DND-41 (cell line): ENCODE measurements at regions not wholly inside any gene's neighbourhood (a gene's known extent, or its start where the extent isn't known, plus 50 kb on each side); places are given as distances from the start of the nearest gene placed in this dataset.

Experiments
- ATAC-seq: fragments of 200-7000 bp; cut with Tn5 transposase; 3 replicates; pipeline ENCODE4 v1.9.1; 2021; ENCODE audit warnings: low read depth; ENCODE audit not compliant: insufficient read depth
- DNase-seq: peaks from one replicate; pipeline ENCODE4 v3.0.0-alpha.2; 2020
- H2AFZ ChIP-seq: 2 replicates; pipeline ENCODE4 v1.6.0; 2012; ENCODE audit warnings: low read depth, low read length
- H3K27ac ChIP-seq: 2 replicates; pipeline ENCODE4 v1.5.1; 2012; ENCODE audit warnings: low read length, inconsistent platforms
- H3K27me3 ChIP-seq: fragments of 200-600 bp; sonication (generic); 2 replicates; pipeline ENCODE4 v1.6.0; 2012; ENCODE audit warnings: low read length, mild to moderate bottlenecking, inconsistent platforms; ENCODE audit not compliant: insufficient read depth, poor library complexity
- H3K36me3 ChIP-seq: 2 replicates; pipeline ENCODE4 v1.5.1; 2012; ENCODE audit warnings: low read length, inconsistent platforms; ENCODE audit not compliant: insufficient read depth
- H3K4me1 ChIP-seq: 2 replicates; pipeline ENCODE4 v1.5.1; 2012; ENCODE audit warnings: mild to moderate bottlenecking, low read length; ENCODE audit not compliant: insufficient read depth
- H3K4me2 ChIP-seq: 2 replicates; pipeline ENCODE4 v1.6.0; 2012; ENCODE audit warnings: mild to moderate bottlenecking, moderate library complexity, low read length, inconsistent platforms; ENCODE audit not compliant: insufficient read depth
- H3K4me3 ChIP-seq, 2 experiments: fragments of 200-600 bp in 1 of 2; shearing (Covaris generic) in 1 of 2; 2 replicates each; pipeline ENCODE4 v1.5.1; 2012 to 2016; ENCODE audit warnings: inconsistent platforms in 2 of 2, low read length in 2 of 2, mild to moderate bottlenecking in 2 of 2, low read depth in 1 of 2, moderate library complexity in 1 of 2
- H3K79me2 ChIP-seq: 2 replicates; pipeline ENCODE4 v1.6.0; 2012; ENCODE audit warnings: low read length, inconsistent platforms; ENCODE audit not compliant: insufficient read depth
- H3K9ac ChIP-seq: 2 replicates; pipeline ENCODE4 v1.6.0; 2012; ENCODE audit warnings: low read depth, mild to moderate bottlenecking, inconsistent platforms, low read length, moderate library complexity
- H3K9me3 ChIP-seq: 2 replicates; pipeline ENCODE4 v1.5.1; 2012; ENCODE audit warnings: low read length, moderate library complexity, mild to moderate bottlenecking, inconsistent platforms; ENCODE audit not compliant: insufficient read depth, severe bottlenecking
- H4K20me1 ChIP-seq: 2 replicates; pipeline ENCODE4 v1.6.0; 2012; ENCODE audit warnings: low read length; ENCODE audit not compliant: insufficient read depth
- EZH2 ChIP-seq: IDR thresholded peaks from 3 replicates; pipeline ENCODE4 v1.6.1; 2012; ENCODE audit warnings: borderline replicate concordance, low read depth, mild to moderate bottlenecking, moderate library complexity, low read length, inconsistent platforms; ENCODE audit not compliant: severe bottlenecking
- TF ChIP-seq, protein P1 (sequence below): IDR thresholded peaks from 2 replicates; pipeline ENCODE4 v1.5.1; 2012; ENCODE audit warnings: borderline replicate concordance, low read length, moderate library complexity, mild to moderate bottlenecking; ENCODE audit not compliant: poor library complexity, severe bottlenecking; ENCODE audit errors: extremely low read depth

DNA sequence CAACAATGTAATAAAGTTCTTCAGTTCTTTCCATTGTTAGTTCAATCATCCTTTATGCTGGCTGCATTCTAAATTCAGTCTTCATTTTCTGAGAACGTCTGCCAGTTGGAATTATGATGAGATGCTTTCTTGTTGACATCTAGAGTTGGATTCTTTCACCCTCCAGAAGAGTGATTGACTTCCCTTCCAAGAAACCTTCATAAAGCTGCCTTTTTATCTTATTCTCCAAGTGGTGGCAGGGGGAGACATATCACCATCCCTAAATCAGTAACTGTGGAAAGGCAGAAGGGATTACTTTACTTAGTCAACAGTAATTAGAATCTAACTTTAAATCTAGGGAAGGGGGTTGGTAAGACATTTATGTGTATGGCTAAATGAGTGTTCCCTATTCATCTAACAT, 86.8 kb upstream of the GULP1 start:
- DNase-seq (no peak), ATAC-seq (no peak)
- Histone ChIP-seq H3K4me1 (no peaks in the 10 kb centered on the region), H3K4me3 (no peak overlapping the region), H3K9ac (no peak overlapping the region), H4K20me1 (no peaks in the 10 kb centered on the region), H3K27me3 (no peaks in the 10 kb centered on the region), H3K4me2 (no peak overlapping the region), H3K9me3 (no peaks in the 10 kb centered on the region), H2AFZ (no peak overlapping the region), H3K27ac (no peak overlapping the region), H3K36me3 (no peaks in the 10 kb centered on the region), H3K79me2 (no peaks in the 10 kb centered on the region)
- TF ChIP-seq EZH2 = no peak
- TF ChIP-seq, protein P1, sequence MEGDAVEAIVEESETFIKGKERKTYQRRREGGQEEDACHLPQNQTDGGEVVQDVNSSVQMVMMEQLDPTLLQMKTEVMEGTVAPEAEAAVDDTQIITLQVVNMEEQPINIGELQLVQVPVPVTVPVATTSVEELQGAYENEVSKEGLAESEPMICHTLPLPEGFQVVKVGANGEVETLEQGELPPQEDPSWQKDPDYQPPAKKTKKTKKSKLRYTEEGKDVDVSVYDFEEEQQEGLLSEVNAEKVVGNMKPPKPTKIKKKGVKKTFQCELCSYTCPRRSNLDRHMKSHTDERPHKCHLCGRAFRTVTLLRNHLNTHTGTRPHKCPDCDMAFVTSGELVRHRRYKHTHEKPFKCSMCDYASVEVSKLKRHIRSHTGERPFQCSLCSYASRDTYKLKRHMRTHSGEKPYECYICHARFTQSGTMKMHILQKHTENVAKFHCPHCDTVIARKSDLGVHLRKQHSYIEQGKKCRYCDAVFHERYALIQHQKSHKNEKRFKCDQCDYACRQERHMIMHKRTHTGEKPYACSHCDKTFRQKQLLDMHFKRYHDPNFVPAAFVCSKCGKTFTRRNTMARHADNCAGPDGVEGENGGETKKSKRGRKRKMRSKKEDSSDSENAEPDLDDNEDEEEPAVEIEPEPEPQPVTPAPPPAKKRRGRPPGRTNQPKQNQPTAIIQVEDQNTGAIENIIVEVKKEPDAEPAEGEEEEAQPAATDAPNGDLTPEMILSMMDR = no peak

DNA sequence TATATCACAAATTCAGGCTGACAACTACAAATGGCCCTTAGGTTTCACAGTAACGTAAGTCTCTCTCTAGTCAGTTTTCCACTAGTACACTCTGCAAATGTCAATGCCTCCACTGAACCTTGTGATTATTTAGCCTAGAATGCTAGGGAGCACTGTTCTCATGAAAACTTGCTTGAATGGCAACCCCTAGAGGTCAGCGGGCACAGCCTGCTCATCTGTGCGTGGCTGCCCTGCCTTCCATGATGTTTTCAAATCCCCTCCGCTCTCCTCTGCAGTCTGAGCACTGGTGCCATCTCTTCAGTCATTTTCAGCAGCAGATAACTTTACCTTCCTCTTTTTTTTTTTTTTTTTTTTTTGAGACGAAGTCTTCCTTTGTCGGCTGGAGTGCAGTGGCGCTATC, 84.1 kb upstream of the GULP1 start:
- Histone ChIP-seq H3K27me3 (no peaks in the 10 kb centered on the region), H2AFZ (no peak overlapping the region), H3K4me2 (no peak overlapping the region), H3K4me3 (no peak overlapping the region), H3K27ac (no peak overlapping the region), H3K9me3 (no peaks in the 10 kb centered on the region), H3K36me3 (no peaks in the 10 kb centered on the region), H3K9ac (no peak overlapping the region), H3K79me2 (no peaks in the 10 kb centered on the region), H4K20me1 (no peaks in the 10 kb centered on the region), H3K4me1 (no peaks in the 10 kb centered on the region)
- TF ChIP-seq, protein P1 = no peak
- no peak for TF ChIP-seq EZH2
- no peak for DNase-seq
- no peak for ATAC-seq

DNA sequence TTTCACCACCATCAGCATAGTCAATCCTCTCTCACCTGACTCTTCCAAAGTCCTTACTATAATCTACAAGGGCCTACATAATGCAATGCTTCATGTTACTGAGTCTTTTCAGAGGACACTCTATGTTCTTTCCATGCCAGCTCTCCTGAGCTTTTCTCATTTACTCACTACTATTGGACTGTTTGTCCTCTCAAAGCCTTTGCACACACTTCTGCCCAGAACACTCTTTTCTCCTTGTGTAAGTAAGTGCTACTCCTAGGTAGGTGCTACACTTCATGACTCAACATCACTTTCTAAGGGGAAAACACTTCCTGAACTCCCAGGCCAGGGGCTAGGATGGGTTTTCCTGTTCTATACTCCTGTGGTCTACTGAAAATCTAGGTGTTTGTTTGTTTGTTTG, 82.5 kb upstream of the GULP1 start:
- Histone ChIP-seq H3K27me3 (no peaks in the 10 kb centered on the region), H3K4me2 (no peak overlapping the region), H3K4me1 (no peaks in the 10 kb centered on the region), H3K9me3 (no peaks in the 10 kb centered on the region), H4K20me1 (no peaks in the 10 kb centered on the region), H3K9ac (no peak overlapping the region), H3K36me3 (no peaks in the 10 kb centered on the region), H3K27ac (no peak overlapping the region), H3K4me3 (no peak overlapping the region), H3K79me2 (no peaks in the 10 kb centered on the region), H2AFZ (no peak overlapping the region)
- no peak for ATAC-seq
- no peak for DNase-seq
- TF ChIP-seq, protein P1 = no peak
- TF ChIP-seq EZH2 = no peak

GRCh38 chr2:188217264-188217663, 74.4 kb upstream of the GULP1 start:
- DNase-seq (no peak), ATAC-seq (no peak)
- Histone ChIP-seq H4K20me1 (no peaks in the 10 kb centered on the region), H3K27ac (no peak overlapping the region), H3K9me3 (no peaks in the 10 kb centered on the region), H3K36me3 (no peaks in the 10 kb centered on the region), H3K4me1 (no peaks in the 10 kb centered on the region), H3K27me3 (no peaks in the 10 kb centered on the region), H3K9ac (no peak overlapping the region), H2AFZ (no peak overlapping the region), H3K4me3 (no peak overlapping the region), H3K79me2 (no peaks in the 10 kb centered on the region), H3K4me2 (no peak overlapping the region)
- TF ChIP-seq EZH2 = no peak
- TF ChIP-seq, protein P1 = no peak
